Astrocyte of the spinal cord (primary cell): ENCODE measurements at regions not wholly inside any gene's neighbourhood (a gene's known extent, or its start where the extent isn't known, plus 50 kb on each side); places are given as distances from the start of the nearest gene placed in this dataset.

Experiments
- DNase-seq: peaks from one replicate; pipeline ENCODE4 v3.0.0; 2011; ENCODE audit warnings: low read depth, low spot score
- H3K4me3 ChIP-seq: 2 replicates; pipeline ENCODE4 v1.5.1; 2011; ENCODE audit warnings: low read depth, mild to moderate bottlenecking, low read length, moderate library complexity
- CTCF ChIP-seq: IDR thresholded peaks from 2 replicates; pipeline ENCODE4 v1.5.1; 2012; ENCODE audit warnings: low read depth, mild to moderate bottlenecking, low read length, inconsistent platforms
- in situ Hi-C: cut with HindIII; loops from 2 replicates; pipeline ENCODE4 v1.10.0; 2017; ENCODE audit warnings: low sequenced_read_pairs

- no peak for TF ChIP-seq CTCF
- no peak overlapping the region for H3K4me3 ChIP-seq
- no peak for DNase-seq
- in situ Hi-C loops: no loop called here
These were observed 102.2 kb upstream of the TMEM161B start for GRCh38 chr5:88370824-88371223.

GRCh38 chr5:88368201-88368600, 99.6 kb upstream of the TMEM161B start:
- in situ Hi-C loops: no loop called here

GRCh38 chr5:88364991-88365390, 96.3 kb upstream of the TMEM161B start:
- DNase-seq: no peak
- H3K4me3 ChIP-seq: no peak overlapping the region
- in situ Hi-C loops: no loop called here
- TF ChIP-seq CTCF: no peak

More at GRCh38 chr5:88368201-88368600, 99.6 kb upstream of the TMEM161B start:
- H3K4me3 ChIP-seq: no peak overlapping the region
- TF ChIP-seq CTCF: no peak
- no peak for DNase-seq

- no peak for DNase-seq
- in situ Hi-C loops: no loop called here
- no peak for TF ChIP-seq CTCF
- no peak overlapping the region for H3K4me3 ChIP-seq
These were observed 86.9 kb upstream of the TMEM161B start for GRCh38 chr5:88355490-88356050.

- TF ChIP-seq CTCF: no peak
- no peak overlapping the region for H3K4me3 ChIP-seq
- DNase-seq: no peak
- in situ Hi-C loops: no loop called here
These were observed 57.2 kb upstream of the TMEM161B start for GRCh38 chr5:88325868-88326267.

GRCh38 chr5:88322785-88323184, 54.1 kb upstream of the TMEM161B start:
- no peak overlapping the region for H3K4me3 ChIP-seq
- DNase-seq: peak; percentile 32
- no peak for TF ChIP-seq CTCF
- in situ Hi-C loops: no loop called here
